Lung microvascular endothelial cell (primary cell): ENCODE measurements at regions not wholly inside any gene's neighbourhood (a gene's known extent, or its start where the extent isn't known, plus 50 kb on each side); places are given as distances from the start of the nearest gene placed in this dataset.
A peak's percentile ranks its signal among the peaks of the same experiment; 100 is the strongest.

Experiments used
- DNase-seq, 2 donors: peaks; one replicate each; pipeline versions ENCODE4 v3.0.0 to v3.0.0-alpha.2; 2010; ENCODE audit warnings: low read depth in 2 of 2

DNA sequence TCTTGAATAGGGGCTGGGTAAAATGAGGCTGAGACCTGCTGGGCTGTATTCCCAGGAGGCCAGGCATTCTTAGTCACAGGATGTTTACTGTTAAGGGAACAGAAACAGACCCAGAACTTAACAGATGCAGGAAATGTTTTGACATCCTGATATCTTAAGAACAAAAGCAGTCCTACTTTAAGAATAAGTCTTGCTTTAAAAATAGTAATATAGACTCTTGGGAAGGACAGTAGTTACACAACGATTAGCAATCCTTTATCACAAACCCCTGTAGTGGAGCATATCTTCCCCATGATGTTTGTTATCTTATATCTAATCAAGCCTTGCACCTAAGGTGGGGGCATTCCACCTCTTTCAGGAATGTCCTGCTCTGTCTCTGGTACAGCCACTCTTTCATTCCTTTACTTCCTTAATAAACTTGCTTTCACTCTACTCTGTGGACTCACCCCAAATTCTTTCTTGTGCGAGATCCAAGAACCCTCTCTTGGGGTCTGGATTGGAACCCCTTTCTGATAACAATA, 493.7 kb upstream of the SULF2 start:
- peak in 1 of 2 donors; percentile 94 for DNase-seq

- DNase-seq, result no peak
These were observed 492.0 kb upstream of the SULF2 start for GRCh38 chr20:48277266-48277665.

- DNase-seq, result no peak
These were observed 490.7 kb upstream of the SULF2 start for GRCh38 chr20:48276021-48276342.

DNA sequence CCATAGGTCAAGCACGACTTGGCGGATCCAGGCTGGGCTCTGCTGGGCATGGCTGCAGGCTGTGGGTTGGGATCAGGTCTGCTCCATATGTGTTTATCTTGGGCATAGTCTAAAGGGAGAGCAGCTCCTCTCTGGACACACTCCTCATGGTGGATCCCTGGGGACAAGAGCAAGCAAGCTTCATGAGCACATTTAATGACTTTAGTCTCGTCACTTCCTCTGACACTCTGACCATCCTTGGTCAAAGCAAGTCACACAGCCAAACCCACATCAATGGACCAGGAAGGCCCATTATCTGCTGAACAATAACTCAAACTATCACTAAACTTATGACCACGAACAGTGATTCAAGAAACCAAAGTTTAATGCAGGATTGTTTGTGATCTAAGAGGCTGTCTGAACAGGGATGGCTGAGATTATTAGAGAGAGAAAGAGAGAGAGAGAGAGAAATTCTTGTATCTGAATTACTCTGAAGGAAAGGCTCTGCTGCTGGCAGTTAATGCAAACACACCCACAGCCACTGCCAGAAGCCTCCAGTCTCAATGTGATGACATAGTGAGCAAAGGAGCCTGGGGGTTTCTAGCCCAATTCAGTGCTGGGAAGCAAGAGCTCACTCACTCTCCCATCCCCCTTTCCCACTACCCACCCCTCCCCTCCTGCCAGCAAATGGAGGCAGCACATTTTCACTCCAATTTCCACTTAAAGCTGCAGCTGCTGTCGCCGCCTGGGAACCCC, 490.2 kb upstream of the SULF2 start:
- DNase-seq, result no peak

DNA sequence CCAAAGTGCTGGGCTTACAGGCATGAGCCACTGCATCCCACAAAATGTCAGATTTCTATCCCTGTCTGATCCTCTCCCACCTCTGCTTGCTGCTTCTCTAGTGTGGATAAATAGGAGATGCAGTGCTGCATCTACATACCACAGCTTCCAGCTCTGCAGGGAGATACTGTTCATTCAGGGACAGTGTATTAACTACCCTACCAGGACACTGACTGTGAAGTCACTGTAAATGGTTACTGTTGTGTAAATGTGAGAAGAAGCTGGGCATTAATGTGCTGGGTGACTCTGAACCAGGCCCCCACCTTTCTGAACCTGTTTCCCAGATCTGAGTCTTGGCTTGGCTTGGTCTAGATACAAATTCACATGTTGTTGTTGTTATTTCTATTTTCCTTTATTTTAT, 488.6 kb upstream of the SULF2 start:
- DNase-seq, result no peak

DNA sequence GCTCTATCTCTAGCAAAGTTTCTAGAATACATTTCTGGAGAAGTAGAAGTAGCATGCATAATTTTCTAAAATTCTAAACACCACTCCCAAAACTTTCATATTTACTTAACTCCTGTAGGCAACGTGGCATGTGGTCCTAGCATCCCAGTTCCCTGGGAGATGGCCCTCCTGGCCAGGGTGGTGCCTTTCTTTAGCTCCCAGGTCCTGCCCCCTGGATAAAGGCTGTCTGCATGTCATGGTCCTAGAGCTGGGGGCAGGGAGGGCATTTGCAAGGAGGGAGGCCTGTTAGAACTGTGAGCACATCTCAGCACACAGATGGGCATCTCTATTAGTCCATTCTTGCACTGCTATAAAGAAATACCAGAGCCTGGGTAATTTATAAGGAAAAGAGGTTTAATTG, 485.6 kb upstream of the SULF2 start:
- no peak for DNase-seq

- no peak for DNase-seq
These were observed 482.8 kb upstream of the SULF2 start for GRCh38 chr20:48267860-48268633.

DNA sequence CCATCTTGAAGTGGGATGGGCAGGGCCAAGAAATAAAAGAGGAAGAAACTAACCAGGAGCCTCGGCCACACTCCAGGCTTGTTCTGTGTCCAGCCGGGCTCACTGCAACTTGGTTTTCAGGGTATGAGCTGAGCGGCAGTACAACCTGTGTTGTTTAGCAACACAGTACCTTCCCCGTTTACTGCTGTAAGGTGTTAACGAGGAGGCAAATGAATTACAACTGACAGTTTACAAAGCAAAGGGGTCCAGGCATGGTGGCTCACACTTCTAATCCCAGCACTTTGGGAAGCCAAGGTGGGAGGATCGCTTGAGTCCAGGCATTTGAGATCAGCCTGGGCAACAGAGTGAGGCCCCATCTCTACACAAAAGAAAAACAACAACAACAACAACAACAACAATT, 481.3 kb upstream of the SULF2 start:
- no peak for DNase-seq

- DNase-seq, result no peak
These were observed 480.5 kb upstream of the SULF2 start for GRCh38 chr20:48265791-48266190.

DNA sequence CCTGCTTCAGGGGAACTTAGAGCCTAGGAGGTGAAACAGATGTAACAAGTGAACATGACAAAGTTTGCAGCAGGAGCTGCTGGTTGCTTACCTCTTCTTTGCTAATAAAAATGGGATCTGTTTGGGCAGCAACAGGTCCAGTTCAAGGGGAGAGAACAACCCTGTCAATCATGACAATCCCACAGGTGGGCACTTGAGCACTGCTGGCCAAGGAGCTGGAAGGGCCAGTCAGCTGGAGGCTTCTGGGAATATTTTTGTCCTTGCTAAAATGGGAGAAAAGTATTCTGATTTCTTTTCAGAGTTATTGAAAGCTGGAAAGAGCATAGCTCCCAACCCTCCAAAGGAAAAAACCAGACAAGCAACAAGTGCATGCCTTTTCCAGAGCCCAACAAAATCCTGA, 477.7 kb upstream of the SULF2 start:
- no peak for DNase-seq

DNA sequence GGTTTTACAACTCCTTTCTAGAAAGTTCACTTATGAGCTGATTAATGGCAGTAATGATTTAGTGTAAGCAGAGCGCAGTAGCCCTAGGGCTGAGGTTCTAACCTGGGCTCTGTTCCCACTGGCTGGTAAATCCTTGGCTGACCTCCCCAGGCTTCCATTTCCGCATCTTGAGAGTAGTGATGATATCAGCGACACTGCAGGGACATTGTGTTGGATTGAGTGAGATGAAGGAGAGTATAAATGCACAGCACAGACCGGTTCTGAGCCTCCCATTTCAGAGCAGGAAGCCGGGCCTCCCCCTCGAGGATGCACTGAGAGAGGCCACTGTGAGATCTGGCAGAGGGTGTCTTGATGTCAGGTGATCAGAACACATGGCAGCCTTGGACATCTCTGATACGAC, 477.2 kb upstream of the SULF2 start:
- DNase-seq, result no peak

GRCh38 chr20:48261398-48261910, 476.2 kb upstream of the SULF2 start:
- no peak for DNase-seq

DNA sequence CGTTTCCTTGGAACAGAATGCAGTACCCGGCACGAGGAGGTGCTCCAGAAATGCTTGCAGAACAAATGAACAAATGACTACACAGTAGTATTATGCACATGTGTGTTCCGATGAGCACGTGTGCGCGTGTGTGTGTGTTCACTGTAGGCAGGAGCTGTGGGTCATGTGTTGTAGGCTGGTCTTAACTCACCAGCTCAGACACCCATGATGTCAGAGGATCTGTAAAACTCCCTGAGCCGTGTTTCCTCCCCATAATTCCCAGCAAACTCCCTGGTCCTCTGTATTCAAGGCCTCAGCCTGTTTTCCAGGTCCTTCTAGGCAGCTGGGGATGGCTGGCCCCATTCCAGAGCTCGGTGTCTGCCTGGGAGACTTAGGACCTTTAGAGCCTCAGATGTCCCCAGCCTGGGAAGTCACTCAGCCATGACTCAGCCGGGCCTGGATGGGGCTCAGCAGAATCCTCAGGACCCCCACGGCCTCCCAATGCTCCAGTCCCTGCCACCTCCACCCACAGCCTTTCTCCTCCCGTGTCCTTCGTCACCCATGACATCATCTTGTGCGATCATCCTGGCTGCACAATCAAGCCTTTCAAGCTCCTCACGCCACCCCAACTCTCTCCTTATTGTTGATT, 475.0 kb upstream of the SULF2 start:
- no peak for DNase-seq

GRCh38 chr20:48259456-48259855, 474.2 kb upstream of the SULF2 start:
- no peak for DNase-seq

DNA sequence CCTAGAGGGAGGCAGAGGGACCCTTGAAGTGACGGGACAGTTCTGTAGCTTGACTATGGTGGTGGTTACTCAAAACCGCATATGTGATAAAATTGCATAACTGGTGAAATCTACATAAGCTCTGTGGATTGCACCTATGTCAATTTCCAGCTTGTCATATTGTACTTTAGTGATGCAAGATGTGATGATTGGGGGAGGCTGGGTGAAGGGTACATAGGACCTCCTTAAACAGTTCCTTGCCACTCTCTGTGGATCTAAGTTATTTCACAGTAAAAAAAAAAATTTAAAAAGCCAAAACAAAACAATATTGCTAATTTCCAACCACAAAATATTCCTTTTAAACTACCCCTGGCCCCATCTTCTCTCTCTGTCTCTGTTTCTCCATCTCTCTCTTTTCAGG, 472.6 kb upstream of the SULF2 start:
- DNase-seq, result no peak

DNA sequence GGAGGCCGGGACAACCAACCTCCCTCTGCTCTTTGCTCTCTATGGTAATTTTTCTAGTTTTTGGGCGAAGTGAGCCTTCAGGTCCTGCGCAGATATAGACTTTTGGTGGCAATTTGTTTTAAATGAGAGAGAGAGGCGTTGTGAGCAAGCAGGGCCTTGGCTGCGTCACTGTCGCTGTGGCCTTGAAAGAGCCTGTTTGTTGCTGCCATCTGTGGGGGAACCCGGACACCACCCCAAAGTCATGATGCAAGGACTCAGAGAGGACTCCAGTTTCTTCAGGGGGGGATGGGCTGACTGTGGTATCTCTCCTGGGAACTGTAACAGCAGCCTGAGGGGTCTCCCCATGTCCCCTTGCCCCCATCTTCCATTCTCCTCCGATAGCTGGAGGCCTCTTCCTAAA, 462.7 kb upstream of the SULF2 start:
- DNase-seq, result no peak

GRCh38 chr20:48246061-48246790, 460.9 kb upstream of the SULF2 start:
- DNase-seq, result no peak

DNA sequence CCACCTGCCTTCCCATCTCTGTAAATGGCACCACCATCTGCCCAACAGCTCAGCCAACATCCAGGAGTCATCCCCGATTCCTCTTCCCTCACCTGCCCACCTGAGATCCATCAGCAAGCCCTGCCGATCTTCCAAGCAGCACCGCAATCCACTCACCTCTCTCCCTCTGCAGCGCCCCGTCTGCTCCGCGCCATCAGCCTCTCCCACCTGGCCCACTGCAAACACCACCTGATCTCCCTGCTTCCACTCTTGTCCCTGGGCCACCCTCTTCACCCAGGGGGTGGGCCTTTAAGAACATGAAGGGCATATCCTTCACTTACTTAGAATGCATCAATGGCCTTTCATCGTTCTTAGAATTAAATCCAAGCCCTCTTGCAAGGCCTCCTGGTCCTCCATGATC, 457.3 kb upstream of the SULF2 start:
- DNase-seq, result no peak

DNA sequence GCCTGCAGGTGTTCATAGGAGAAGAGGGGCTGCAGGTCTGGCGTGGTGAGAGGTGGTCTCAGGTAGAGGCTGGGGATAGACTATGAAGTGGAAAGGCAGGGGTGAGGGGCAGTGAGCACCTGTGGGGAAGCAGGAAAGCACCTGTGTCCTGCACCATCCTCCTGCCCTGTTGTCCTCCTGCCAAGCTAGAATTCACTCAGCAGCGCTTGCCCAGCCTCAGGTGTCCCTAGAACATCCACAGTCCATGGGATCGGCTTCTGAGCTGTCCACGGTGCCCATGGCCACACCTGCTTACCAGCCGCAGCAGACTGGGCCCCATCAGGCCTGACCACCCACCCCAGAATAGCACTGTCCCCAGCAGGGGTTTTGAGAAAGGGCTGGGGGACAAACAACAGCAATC, 456.2 kb upstream of the SULF2 start:
- DNase-seq, result no peak

- DNase-seq, result no peak
These were observed 453.5 kb upstream of the SULF2 start for GRCh38 chr20:48238781-48239180.

DNA sequence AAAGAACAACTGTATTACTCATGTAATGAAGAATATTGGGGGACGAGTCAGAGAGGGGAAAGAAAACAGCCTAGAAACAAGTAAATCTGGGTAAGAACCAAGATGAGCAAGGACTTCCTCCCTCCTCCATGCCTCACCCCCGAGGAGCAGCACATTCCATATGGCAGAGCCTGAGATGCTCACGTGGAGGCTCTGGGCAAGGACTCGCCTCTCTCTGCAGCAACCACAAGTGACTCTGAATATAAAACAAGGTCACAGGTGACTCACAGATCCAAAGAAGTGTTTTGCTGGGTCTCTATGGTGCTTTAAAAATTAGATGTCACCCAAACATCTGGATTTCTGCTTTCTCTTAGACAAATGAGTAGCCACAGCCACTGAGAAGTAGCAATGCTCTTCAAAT, 453.0 kb upstream of the SULF2 start:
- no peak for DNase-seq
